22Rv1 (cell line): ENCODE measurements at regions not wholly inside any gene's neighbourhood (a gene's known extent, or its start where the extent isn't known, plus 50 kb on each side); places are given as distances from the start of the nearest gene placed in this dataset.

Experiments used
- ZFX ChIP-seq: fragments of 450-650 bp; IDR thresholded peaks from 2 replicates; pipeline ENCODE4 v1.6.1; 2017; ENCODE audit warnings: antibody characterized with exemption, borderline replicate concordance
- TF ChIP-seq, protein P1 (sequence below): fragments of 450-650 bp; IDR thresholded peaks from 2 replicates; pipeline ENCODE4 v1.5.1; 2017; ENCODE audit warnings: mild to moderate bottlenecking

- TF ChIP-seq, protein P1, sequence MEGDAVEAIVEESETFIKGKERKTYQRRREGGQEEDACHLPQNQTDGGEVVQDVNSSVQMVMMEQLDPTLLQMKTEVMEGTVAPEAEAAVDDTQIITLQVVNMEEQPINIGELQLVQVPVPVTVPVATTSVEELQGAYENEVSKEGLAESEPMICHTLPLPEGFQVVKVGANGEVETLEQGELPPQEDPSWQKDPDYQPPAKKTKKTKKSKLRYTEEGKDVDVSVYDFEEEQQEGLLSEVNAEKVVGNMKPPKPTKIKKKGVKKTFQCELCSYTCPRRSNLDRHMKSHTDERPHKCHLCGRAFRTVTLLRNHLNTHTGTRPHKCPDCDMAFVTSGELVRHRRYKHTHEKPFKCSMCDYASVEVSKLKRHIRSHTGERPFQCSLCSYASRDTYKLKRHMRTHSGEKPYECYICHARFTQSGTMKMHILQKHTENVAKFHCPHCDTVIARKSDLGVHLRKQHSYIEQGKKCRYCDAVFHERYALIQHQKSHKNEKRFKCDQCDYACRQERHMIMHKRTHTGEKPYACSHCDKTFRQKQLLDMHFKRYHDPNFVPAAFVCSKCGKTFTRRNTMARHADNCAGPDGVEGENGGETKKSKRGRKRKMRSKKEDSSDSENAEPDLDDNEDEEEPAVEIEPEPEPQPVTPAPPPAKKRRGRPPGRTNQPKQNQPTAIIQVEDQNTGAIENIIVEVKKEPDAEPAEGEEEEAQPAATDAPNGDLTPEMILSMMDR: no peak
- no peak for TF ChIP-seq ZFX
These were observed 230.0 kb downstream of the TUSC7 start for GRCh38 chr3:116939550-116939949.
